DND-41 (cell line): ENCODE measurements at regions not wholly inside any gene's neighbourhood (a gene's known extent, or its start where the extent isn't known, plus 50 kb on each side); places are given as distances from the start of the nearest gene placed in this dataset.
"Not testable (repeated sequence)": the region's sequence is repeated elsewhere in the genome, so short reads cannot be mapped to it uniquely, and the experiment has no call there.

Source experiments
- ATAC-seq: fragments of 200-7000 bp; cut with Tn5 transposase; 3 replicates; pipeline ENCODE4 v1.9.1; 2021; ENCODE audit warnings: low read depth; ENCODE audit not compliant: insufficient read depth
- DNase-seq: peaks from one replicate; pipeline ENCODE4 v3.0.0-alpha.2; 2020
- H2AFZ ChIP-seq: 2 replicates; pipeline ENCODE4 v1.6.0; 2012; ENCODE audit warnings: low read depth, low read length
- H3K27ac ChIP-seq: 2 replicates; pipeline ENCODE4 v1.5.1; 2012; ENCODE audit warnings: low read length, inconsistent platforms
- H3K27me3 ChIP-seq: fragments of 200-600 bp; sonication (generic); 2 replicates; pipeline ENCODE4 v1.6.0; 2012; ENCODE audit warnings: low read length, mild to moderate bottlenecking, inconsistent platforms; ENCODE audit not compliant: insufficient read depth, poor library complexity
- H3K36me3 ChIP-seq: 2 replicates; pipeline ENCODE4 v1.5.1; 2012; ENCODE audit warnings: low read length, inconsistent platforms; ENCODE audit not compliant: insufficient read depth
- H3K4me1 ChIP-seq: 2 replicates; pipeline ENCODE4 v1.5.1; 2012; ENCODE audit warnings: mild to moderate bottlenecking, low read length; ENCODE audit not compliant: insufficient read depth
- H3K4me2 ChIP-seq: 2 replicates; pipeline ENCODE4 v1.6.0; 2012; ENCODE audit warnings: mild to moderate bottlenecking, moderate library complexity, low read length, inconsistent platforms; ENCODE audit not compliant: insufficient read depth
- H3K4me3 ChIP-seq, 2 experiments: fragments of 200-600 bp in 1 of 2; shearing (Covaris generic) in 1 of 2; 2 replicates each; pipeline ENCODE4 v1.5.1; 2012 to 2016; ENCODE audit warnings: inconsistent platforms in 2 of 2, low read length in 2 of 2, mild to moderate bottlenecking in 2 of 2, low read depth in 1 of 2, moderate library complexity in 1 of 2
- H3K79me2 ChIP-seq: 2 replicates; pipeline ENCODE4 v1.6.0; 2012; ENCODE audit warnings: low read length, inconsistent platforms; ENCODE audit not compliant: insufficient read depth
- H3K9ac ChIP-seq: 2 replicates; pipeline ENCODE4 v1.6.0; 2012; ENCODE audit warnings: low read depth, mild to moderate bottlenecking, inconsistent platforms, low read length, moderate library complexity
- H3K9me3 ChIP-seq: 2 replicates; pipeline ENCODE4 v1.5.1; 2012; ENCODE audit warnings: low read length, moderate library complexity, mild to moderate bottlenecking, inconsistent platforms; ENCODE audit not compliant: insufficient read depth, severe bottlenecking
- H4K20me1 ChIP-seq: 2 replicates; pipeline ENCODE4 v1.6.0; 2012; ENCODE audit warnings: low read length; ENCODE audit not compliant: insufficient read depth
- EZH2 ChIP-seq: IDR thresholded peaks from 3 replicates; pipeline ENCODE4 v1.6.1; 2012; ENCODE audit warnings: borderline replicate concordance, low read depth, mild to moderate bottlenecking, moderate library complexity, low read length, inconsistent platforms; ENCODE audit not compliant: severe bottlenecking
- TF ChIP-seq, protein P1 (sequence below): IDR thresholded peaks from 2 replicates; pipeline ENCODE4 v1.5.1; 2012; ENCODE audit warnings: borderline replicate concordance, low read length, moderate library complexity, mild to moderate bottlenecking; ENCODE audit not compliant: poor library complexity, severe bottlenecking; ENCODE audit errors: extremely low read depth

DNA sequence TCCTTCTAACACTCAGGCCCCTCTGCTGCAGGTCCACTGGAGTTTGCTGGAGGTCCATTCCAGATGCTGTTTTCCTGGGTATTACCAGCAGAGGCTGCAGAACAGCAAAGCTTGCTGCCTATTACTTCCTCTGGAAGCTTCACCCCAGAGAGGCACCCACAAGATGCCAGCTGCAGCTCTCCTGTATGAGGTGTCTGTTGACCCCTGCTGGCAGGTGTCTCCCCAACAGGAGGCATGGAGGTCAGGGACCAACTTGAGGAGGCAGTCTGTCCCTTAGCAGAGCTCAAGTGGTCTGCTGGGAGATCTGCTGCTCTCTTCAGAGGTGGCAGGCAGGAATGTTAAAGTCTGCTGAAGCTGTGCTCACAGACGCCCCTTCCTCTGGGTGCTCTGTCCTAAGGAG lies 204.8 kb downstream of the FCRL5 start:
- Histone ChIP-seq H3K79me2 (no peaks in the 10 kb centered on the region), H2AFZ (no peak overlapping the region), H3K4me2 (no peak overlapping the region), H3K4me1 (no peaks in the 10 kb centered on the region), H3K36me3 (no peaks in the 10 kb centered on the region), H3K27me3 (no peaks in the 10 kb centered on the region), H4K20me1 (no peaks in the 10 kb centered on the region), H3K9ac (no peak overlapping the region), H3K4me3 (no peak overlapping the region), H3K27ac (no peak overlapping the region), H3K9me3 (no peaks in the 10 kb centered on the region)
- TF ChIP-seq, protein P1, sequence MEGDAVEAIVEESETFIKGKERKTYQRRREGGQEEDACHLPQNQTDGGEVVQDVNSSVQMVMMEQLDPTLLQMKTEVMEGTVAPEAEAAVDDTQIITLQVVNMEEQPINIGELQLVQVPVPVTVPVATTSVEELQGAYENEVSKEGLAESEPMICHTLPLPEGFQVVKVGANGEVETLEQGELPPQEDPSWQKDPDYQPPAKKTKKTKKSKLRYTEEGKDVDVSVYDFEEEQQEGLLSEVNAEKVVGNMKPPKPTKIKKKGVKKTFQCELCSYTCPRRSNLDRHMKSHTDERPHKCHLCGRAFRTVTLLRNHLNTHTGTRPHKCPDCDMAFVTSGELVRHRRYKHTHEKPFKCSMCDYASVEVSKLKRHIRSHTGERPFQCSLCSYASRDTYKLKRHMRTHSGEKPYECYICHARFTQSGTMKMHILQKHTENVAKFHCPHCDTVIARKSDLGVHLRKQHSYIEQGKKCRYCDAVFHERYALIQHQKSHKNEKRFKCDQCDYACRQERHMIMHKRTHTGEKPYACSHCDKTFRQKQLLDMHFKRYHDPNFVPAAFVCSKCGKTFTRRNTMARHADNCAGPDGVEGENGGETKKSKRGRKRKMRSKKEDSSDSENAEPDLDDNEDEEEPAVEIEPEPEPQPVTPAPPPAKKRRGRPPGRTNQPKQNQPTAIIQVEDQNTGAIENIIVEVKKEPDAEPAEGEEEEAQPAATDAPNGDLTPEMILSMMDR: no peak
- no peak for TF ChIP-seq EZH2
- no peak for DNase-seq
- ATAC-seq: no peak

DNA sequence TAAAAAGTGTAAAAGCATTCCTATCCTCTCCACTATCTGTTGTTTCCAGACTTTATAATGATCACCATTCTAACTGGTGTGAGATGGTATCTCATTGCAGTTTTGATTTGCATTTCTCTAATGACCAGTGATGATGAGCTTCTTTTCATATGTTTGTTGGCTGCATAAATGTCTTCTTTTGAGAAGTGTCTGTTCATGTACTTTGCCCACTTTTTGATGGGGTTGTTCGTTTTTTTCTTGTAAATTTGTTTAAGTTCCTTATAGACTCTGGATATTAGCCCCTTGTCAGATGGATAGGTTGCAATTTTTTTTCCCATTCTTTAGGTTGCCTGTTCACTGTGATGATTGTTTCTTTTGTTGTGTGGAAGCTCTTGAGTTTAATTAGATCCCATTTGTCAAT lies 199.6 kb upstream of the ETV3 start:
- not testable (repeated sequence) for H3K9me3 ChIP-seq, H3K4me2 ChIP-seq, H3K4me3 ChIP-seq, H3K4me1 ChIP-seq, DNase-seq, H3K27me3 ChIP-seq, H3K36me3 ChIP-seq, H3K79me2 ChIP-seq, H2AFZ ChIP-seq, H3K9ac ChIP-seq, H3K27ac ChIP-seq, H4K20me1 ChIP-seq, ATAC-seq

DNA sequence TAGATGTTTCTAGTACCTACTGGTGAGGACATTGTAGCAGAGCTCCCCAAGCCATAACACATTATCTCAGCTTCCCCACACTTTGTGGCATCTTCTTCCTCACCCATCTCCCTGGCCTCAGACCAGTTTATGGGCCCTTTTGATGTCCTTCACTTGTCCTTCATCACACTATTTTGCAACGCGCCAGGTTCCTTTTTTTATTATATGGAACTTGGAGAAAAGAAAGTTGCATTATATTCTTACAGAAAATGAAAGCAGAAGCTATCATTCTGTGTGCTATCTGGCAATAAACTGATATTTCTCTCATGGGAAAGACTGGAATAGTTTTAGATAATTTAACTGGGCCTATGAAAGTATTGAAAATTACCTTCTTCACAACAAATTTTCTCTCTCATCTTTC lies 196.9 kb upstream of the ETV3 start:
- Histone ChIP-seq H3K4me1 (no peaks in the 10 kb centered on the region), H3K4me2 (no peak overlapping the region), H3K36me3 (no peaks in the 10 kb centered on the region), H4K20me1 (no peaks in the 10 kb centered on the region), H3K27ac (no peak overlapping the region), H2AFZ (no peak overlapping the region), H3K4me3 (no peak overlapping the region), H3K27me3 (peaks cover 8% of the 10 kb centered on the region), H3K9me3 (no peaks in the 10 kb centered on the region), H3K9ac (no peak overlapping the region), H3K79me2 (no peaks in the 10 kb centered on the region)
- DNase-seq (no peak), ATAC-seq (no peak)
- TF ChIP-seq, protein P1: no peak
- TF ChIP-seq EZH2: no peak

DNA sequence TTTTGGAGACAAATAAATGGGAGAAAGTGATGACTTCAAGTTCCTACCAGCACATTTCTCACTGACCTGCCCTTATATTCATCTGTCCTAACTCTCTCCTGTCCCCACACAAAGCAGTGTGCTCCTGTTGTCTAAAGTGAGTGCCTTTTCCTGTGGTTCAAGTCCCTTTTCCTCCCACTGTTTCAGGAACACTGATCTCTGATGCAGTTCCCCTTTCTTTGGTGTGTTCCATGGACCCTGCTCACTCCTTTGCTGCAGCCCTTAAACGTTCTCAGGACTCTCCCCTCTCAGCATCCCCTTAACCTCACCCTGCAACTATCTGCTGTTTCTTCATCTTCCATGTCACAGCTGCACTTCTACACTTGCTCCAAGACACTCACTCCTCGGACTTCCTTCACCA lies 195.8 kb upstream of the ETV3 start:
- no peaks in the 10 kb centered on the region for H3K9me3 ChIP-seq
- H3K4me2 ChIP-seq: no peak overlapping the region
- no peak overlapping the region for H3K27ac ChIP-seq
- no peaks in the 10 kb centered on the region for H3K79me2 ChIP-seq
- H3K9ac ChIP-seq: no peak overlapping the region
- H2AFZ ChIP-seq: no peak overlapping the region
- peaks cover 8% of the 10 kb centered on the region for H3K27me3 ChIP-seq
- ATAC-seq (no peak), DNase-seq (no peak)
- no peaks in the 10 kb centered on the region for H4K20me1 ChIP-seq
- H3K36me3 ChIP-seq: no peaks in the 10 kb centered on the region
- H3K4me1 ChIP-seq: no peaks in the 10 kb centered on the region
- TF ChIP-seq EZH2: no peak
- TF ChIP-seq, protein P1: no peak
- no peak overlapping the region for H3K4me3 ChIP-seq

DNA sequence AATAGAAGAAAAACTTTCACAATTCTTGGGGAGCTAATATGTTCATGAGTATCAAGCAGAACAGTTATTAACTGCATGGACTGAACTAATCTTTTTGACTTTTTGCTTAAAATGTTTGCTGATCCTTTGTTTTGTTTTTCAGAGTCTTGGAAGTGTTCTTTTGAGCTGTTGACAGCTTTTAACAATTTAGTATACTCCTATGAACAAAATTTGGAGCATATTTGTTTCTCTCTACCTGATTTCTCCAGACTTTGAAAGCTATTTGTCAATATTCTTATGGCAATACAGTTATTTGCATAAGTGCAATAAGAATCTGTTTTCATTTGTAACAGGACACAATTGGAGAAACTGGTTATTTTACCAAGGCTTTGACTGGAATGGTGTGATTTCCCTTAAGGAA lies 192.0 kb upstream of the ETV3 start:
- DNase-seq, H3K27ac ChIP-seq, H2AFZ ChIP-seq, H3K36me3 ChIP-seq, H3K4me2 ChIP-seq, ATAC-seq, H3K79me2 ChIP-seq, H3K4me3 ChIP-seq, H4K20me1 ChIP-seq, H3K9ac ChIP-seq, H3K9me3 ChIP-seq, H3K4me1 ChIP-seq: not testable (repeated sequence)
- H3K27me3 ChIP-seq: peaks cover 16% of the 10 kb centered on the region

DNA sequence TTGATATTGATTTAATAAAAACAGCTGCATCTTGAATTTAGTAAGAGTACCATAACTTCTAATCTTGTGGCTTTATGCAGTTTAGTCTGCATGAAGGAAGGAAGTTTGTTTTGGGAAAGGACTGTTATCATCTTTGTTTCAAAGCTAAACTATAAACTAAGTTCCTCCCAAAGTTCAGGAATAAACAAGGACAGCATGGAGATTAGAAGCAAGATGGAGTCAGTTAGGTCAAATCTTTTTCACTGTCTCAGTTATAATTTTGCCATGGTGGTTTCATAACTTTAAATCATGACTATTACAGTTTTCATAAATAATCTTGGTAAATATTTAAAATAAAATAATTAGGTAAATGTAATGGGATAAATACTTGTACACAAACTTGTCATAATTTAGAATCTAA lies 189.9 kb upstream of the ETV3 start:
- not testable (repeated sequence) for H3K4me1 ChIP-seq, H3K4me2 ChIP-seq, H4K20me1 ChIP-seq, H2AFZ ChIP-seq, H3K27ac ChIP-seq, H3K9ac ChIP-seq, H3K36me3 ChIP-seq, DNase-seq, H3K79me2 ChIP-seq, H3K4me3 ChIP-seq, H3K9me3 ChIP-seq, ATAC-seq
- H3K27me3 ChIP-seq: peaks cover 11% of the 10 kb centered on the region
